ENCODE measurements at regions not wholly inside any gene's neighbourhood (a gene's known extent, or its start where the extent isn't known, plus 50 kb on each side); places are given as distances from the start of the nearest gene placed in this dataset.

GRCh38 chr2:209049608-209050007 lies 374.2 kb upstream of the MAP2 start:
- no peaks in the 10 kb centered on the region for H3K36me3 ChIP-seq (ENCODE audit: control insufficient read depth in 2 of 2, insufficient read depth in 2 of 2, low read length in 1 of 2)
- DNase-seq (ENCODE audit: low read depth in 6 of 9, low spot score in 9 of 9) = no peak
- WGBS = 74% methylated on average over 3 of the region's 3 CpGs
- H3K9me3 ChIP-seq (ENCODE audit: control insufficient read depth in 2 of 2, insufficient read depth in 1 of 2, low read length in 1 of 2) = no peaks in the 10 kb centered on the region
- no peaks in the 10 kb centered on the region for H3K4me1 ChIP-seq (ENCODE audit: control insufficient read depth in 2 of 2, insufficient read depth in 2 of 2, low read length in 2 of 2)
- no peak overlapping the region for H3K27ac ChIP-seq (ENCODE audit: low read depth in 1 of 2, low read length in 1 of 2)
- H3K27me3 ChIP-seq (ENCODE audit: control insufficient read depth in 2 of 2, insufficient read depth in 1 of 2, low read length in 1 of 2) = no peaks in the 10 kb centered on the region
- H3K4me3 ChIP-seq (ENCODE audit: low read length in 2 of 2) = no peak overlapping the region

GRCh38 chr2:209062210-209062609 lies 361.6 kb upstream of the MAP2 start:
- DNase-seq (ENCODE audit: low read depth in 6 of 9, low spot score in 9 of 9) = no peak
- H3K27ac ChIP-seq (ENCODE audit: low read depth in 1 of 2, low read length in 1 of 2) = no peak overlapping the region
- H3K9me3 ChIP-seq (ENCODE audit: control insufficient read depth in 2 of 2, insufficient read depth in 1 of 2, low read length in 1 of 2) = no peaks in the 10 kb centered on the region
- H3K27me3 ChIP-seq (ENCODE audit: control insufficient read depth in 2 of 2, insufficient read depth in 1 of 2, low read length in 1 of 2) = no peaks in the 10 kb centered on the region
- 93% methylated on average over 3 of the region's 3 CpGs for WGBS
- H3K4me3 ChIP-seq (ENCODE audit: low read length in 2 of 2) = no peak overlapping the region
- no peaks in the 10 kb centered on the region for H3K36me3 ChIP-seq (ENCODE audit: control insufficient read depth in 2 of 2, insufficient read depth in 2 of 2, low read length in 1 of 2)
- H3K4me1 ChIP-seq (ENCODE audit: control insufficient read depth in 2 of 2, insufficient read depth in 2 of 2, low read length in 2 of 2) = no peaks in the 10 kb centered on the region

DNA sequence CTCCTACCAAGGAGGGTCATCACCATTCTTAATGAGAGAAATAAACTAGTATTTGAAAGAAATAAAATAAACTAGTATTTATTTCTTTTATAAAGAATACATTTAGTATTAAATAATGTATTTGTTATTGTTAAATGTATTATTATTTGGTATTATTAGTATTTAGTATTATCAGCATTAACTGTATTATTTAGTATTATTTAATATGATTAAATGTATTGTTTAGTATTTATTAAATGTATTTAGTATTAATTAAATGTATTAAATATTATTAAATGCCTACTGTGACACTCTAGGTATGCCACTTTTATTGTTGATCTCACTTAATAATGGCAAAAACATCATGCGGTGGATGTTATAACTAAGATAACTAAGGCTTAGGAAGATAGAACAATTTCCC lies 353.6 kb upstream of the MAP2 start:
- DNase-seq (ENCODE audit: low read depth in 6 of 9, low spot score in 9 of 9) = no peak
- no peak overlapping the region for H3K4me3 ChIP-seq (ENCODE audit: low read length in 2 of 2)
- no peaks in the 10 kb centered on the region for H3K9me3 ChIP-seq (ENCODE audit: control insufficient read depth in 2 of 2, insufficient read depth in 1 of 2, low read length in 1 of 2)
- H3K36me3 ChIP-seq (ENCODE audit: control insufficient read depth in 2 of 2, insufficient read depth in 2 of 2, low read length in 1 of 2) = no peaks in the 10 kb centered on the region
- no peaks in the 10 kb centered on the region for H3K4me1 ChIP-seq (ENCODE audit: control insufficient read depth in 2 of 2, insufficient read depth in 2 of 2, low read length in 2 of 2)
- 98% methylated on average over 1 of the region's 1 CpG for WGBS
- H3K27me3 ChIP-seq (ENCODE audit: control insufficient read depth in 2 of 2, insufficient read depth in 1 of 2, low read length in 1 of 2) = no peaks in the 10 kb centered on the region
- H3K27ac ChIP-seq (ENCODE audit: low read depth in 1 of 2, low read length in 1 of 2) = no peak overlapping the region

GRCh38 chr2:209073151-209073550 lies 350.7 kb upstream of the MAP2 start:
- Histone ChIP-seq H3K4me3 (ENCODE audit: low read length in 2 of 2) (no peak overlapping the region), H3K9me3 (ENCODE audit: control insufficient read depth in 2 of 2, insufficient read depth in 1 of 2, low read length in 1 of 2) (no peaks in the 10 kb centered on the region)

DNA sequence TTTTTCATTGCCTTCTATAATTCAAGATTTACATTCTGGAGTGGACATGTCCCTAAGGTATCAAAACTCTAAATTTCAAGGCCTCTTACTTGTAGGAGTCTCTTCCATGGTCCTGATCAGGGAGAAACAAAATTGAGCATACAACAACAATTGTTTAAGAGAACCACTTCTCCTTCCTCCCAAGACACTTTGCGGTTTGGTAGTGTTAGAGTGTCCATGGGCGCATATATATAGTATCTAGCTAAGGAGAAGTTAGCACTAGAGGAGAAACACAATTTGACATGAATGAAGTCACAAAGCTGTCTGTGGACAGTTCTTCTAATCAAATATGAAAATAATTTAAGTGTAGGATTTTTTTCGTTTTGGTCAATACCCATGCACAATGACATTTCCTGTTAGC lies 349.1 kb upstream of the MAP2 start:
- Histone ChIP-seq H3K27ac (ENCODE audit: low read depth in 1 of 2, low read length in 1 of 2) (no peak overlapping the region), H3K9me3 (ENCODE audit: control insufficient read depth in 2 of 2, insufficient read depth in 1 of 2, low read length in 1 of 2) (no peaks in the 10 kb centered on the region), H3K36me3 (ENCODE audit: control insufficient read depth in 2 of 2, insufficient read depth in 2 of 2, low read length in 1 of 2) (no peaks in the 10 kb centered on the region), H3K4me3 (ENCODE audit: low read length in 2 of 2) (no peak overlapping the region), H3K27me3 (ENCODE audit: control insufficient read depth in 2 of 2, insufficient read depth in 1 of 2, low read length in 1 of 2) (no peaks in the 10 kb centered on the region), H3K4me1 (ENCODE audit: control insufficient read depth in 2 of 2, insufficient read depth in 2 of 2, low read length in 2 of 2) (no peaks in the 10 kb centered on the region)
- WGBS = 96% methylated on average over 3 of the region's 3 CpGs
- no peak for DNase-seq (ENCODE audit: low read depth in 6 of 9, low spot score in 9 of 9)

More at GRCh38 chr2:209073151-209073550, 350.7 kb upstream of the MAP2 start:
- no peak overlapping the region for H3K27ac ChIP-seq (ENCODE audit: low read depth in 1 of 2, low read length in 1 of 2)
- H3K36me3 ChIP-seq (ENCODE audit: control insufficient read depth in 2 of 2, insufficient read depth in 2 of 2, low read length in 1 of 2) = no peaks in the 10 kb centered on the region
- no peak for DNase-seq (ENCODE audit: low read depth in 6 of 9, low spot score in 9 of 9)
- H3K4me1 ChIP-seq (ENCODE audit: control insufficient read depth in 2 of 2, insufficient read depth in 2 of 2, low read length in 2 of 2) = no peaks in the 10 kb centered on the region
- H3K27me3 ChIP-seq (ENCODE audit: control insufficient read depth in 2 of 2, insufficient read depth in 1 of 2, low read length in 1 of 2) = no peaks in the 10 kb centered on the region

GRCh38 chr2:209076151-209076550 lies 347.7 kb upstream of the MAP2 start:
- Histone ChIP-seq H3K4me3 (ENCODE audit: low read length in 2 of 2) (no peak overlapping the region), H3K4me1 (ENCODE audit: control insufficient read depth in 2 of 2, insufficient read depth in 2 of 2, low read length in 2 of 2) (no peaks in the 10 kb centered on the region), H3K9me3 (ENCODE audit: control insufficient read depth in 2 of 2, insufficient read depth in 1 of 2, low read length in 1 of 2) (no peaks in the 10 kb centered on the region), H3K27me3 (ENCODE audit: control insufficient read depth in 2 of 2, insufficient read depth in 1 of 2, low read length in 1 of 2) (no peaks in the 10 kb centered on the region), H3K27ac (ENCODE audit: low read depth in 1 of 2, low read length in 1 of 2) (no peak overlapping the region), H3K36me3 (ENCODE audit: control insufficient read depth in 2 of 2, insufficient read depth in 2 of 2, low read length in 1 of 2) (no peaks in the 10 kb centered on the region)
- WGBS = 77% methylated on average over 1 of the region's 1 CpG
- DNase-seq (ENCODE audit: low read depth in 6 of 9, low spot score in 9 of 9) = no peak

GRCh38 chr2:209086761-209087160 lies 337.1 kb upstream of the MAP2 start:
- H3K27ac ChIP-seq (ENCODE audit: low read depth in 1 of 2, low read length in 1 of 2) = no peak overlapping the region
- H3K36me3 ChIP-seq (ENCODE audit: control insufficient read depth in 2 of 2, insufficient read depth in 2 of 2, low read length in 1 of 2) = no peaks in the 10 kb centered on the region
- no peak overlapping the region for H3K4me3 ChIP-seq (ENCODE audit: low read length in 2 of 2)
- H3K27me3 ChIP-seq (ENCODE audit: control insufficient read depth in 2 of 2, insufficient read depth in 1 of 2, low read length in 1 of 2) = no peaks in the 10 kb centered on the region
- no peaks in the 10 kb centered on the region for H3K4me1 ChIP-seq (ENCODE audit: control insufficient read depth in 2 of 2, insufficient read depth in 2 of 2, low read length in 2 of 2)
- DNase-seq (ENCODE audit: low read depth in 6 of 9, low spot score in 9 of 9) = no peak
- WGBS = 82% methylated on average over 3 of the region's 3 CpGs
- no peaks in the 10 kb centered on the region for H3K9me3 ChIP-seq (ENCODE audit: control insufficient read depth in 2 of 2, insufficient read depth in 1 of 2, low read length in 1 of 2)

DNA sequence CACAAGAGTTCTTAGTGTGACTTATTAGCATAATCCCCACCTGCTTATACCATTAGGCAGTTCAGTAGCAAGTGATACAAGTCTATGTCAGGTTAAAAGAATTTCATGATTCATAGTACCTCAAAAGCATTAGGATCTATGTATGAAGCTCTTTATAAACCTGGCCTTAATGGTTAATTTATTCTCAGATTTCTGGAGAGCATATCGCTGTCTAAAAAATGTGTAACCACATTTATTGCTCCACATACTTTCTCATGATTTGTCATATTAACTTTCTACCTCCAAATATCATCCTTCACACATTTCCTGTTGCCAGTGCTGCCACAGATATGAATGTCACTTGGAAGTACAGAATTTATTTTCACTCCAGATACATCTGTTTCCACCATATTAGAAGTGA lies 332.8 kb upstream of the MAP2 start:
- WGBS = 6% methylated on average over 1 of the region's 1 CpG
- Histone ChIP-seq H3K27ac (ENCODE audit: low read depth in 1 of 2, low read length in 1 of 2) (no peak overlapping the region), H3K36me3 (ENCODE audit: control insufficient read depth in 2 of 2, insufficient read depth in 2 of 2, low read length in 1 of 2) (no peaks in the 10 kb centered on the region), H3K4me1 (ENCODE audit: control insufficient read depth in 2 of 2, insufficient read depth in 2 of 2, low read length in 2 of 2) (no peaks in the 10 kb centered on the region), H3K9me3 (ENCODE audit: control insufficient read depth in 2 of 2, insufficient read depth in 1 of 2, low read length in 1 of 2) (no peaks in the 10 kb centered on the region), H3K27me3 (ENCODE audit: control insufficient read depth in 2 of 2, insufficient read depth in 1 of 2, low read length in 1 of 2) (no peaks in the 10 kb centered on the region), H3K4me3 (ENCODE audit: low read length in 2 of 2) (no peak overlapping the region)
- no peak for DNase-seq (ENCODE audit: low read depth in 6 of 9, low spot score in 9 of 9)

DNA sequence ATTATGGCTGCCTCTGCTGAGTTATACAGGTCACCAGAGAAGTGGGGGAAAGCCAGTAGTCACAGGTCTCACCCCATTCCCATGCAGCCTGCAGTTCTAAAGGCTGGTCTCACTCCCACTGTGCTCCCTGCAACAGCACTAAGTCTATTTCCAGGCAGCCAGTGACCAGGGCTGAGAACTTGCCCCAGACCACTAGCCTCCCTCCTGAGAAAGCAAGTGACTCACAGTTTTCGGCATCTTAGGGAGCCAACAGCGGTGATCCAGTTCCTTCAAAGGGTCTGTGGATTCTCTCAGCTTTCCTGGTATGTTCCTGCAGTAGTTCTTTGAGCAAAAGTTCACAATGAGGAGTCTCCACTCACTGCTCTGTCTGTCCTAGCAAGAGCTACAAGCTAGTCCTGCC lies 329.6 kb upstream of the MAP2 start:
- WGBS = 94% methylated on average over 2 of the region's 2 CpGs
- DNase-seq (ENCODE audit: low read depth in 6 of 9, low spot score in 9 of 9) = no peak
- H3K27me3 ChIP-seq (ENCODE audit: control insufficient read depth in 2 of 2, insufficient read depth in 1 of 2, low read length in 1 of 2) = no peaks in the 10 kb centered on the region

DNA sequence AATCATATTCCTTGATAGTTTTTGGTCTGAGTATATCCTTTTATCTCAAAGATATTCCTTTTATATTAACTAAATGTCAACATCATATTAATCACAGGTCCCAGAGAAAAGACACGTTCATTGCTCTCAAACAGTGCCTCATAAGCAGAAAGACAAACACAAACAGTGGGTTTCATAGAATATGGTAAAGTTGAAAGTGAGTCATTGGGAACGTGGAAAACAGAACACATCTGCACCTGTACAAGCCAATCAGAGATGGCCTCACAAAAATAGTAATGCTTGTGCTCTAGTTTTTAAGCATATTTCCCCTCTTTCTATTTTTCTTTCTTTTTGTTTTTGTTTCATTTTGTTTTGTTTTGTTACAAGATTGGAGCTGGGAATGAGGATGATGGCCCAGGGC lies 328.4 kb upstream of the MAP2 start:
- Histone ChIP-seq H3K9me3 (ENCODE audit: control insufficient read depth in 2 of 2, insufficient read depth in 1 of 2, low read length in 1 of 2) (no peaks in the 10 kb centered on the region), H3K36me3 (ENCODE audit: control insufficient read depth in 2 of 2, insufficient read depth in 2 of 2, low read length in 1 of 2) (no peaks in the 10 kb centered on the region), H3K4me3 (ENCODE audit: low read length in 2 of 2) (no peak overlapping the region), H3K27ac (ENCODE audit: low read depth in 1 of 2, low read length in 1 of 2) (no peak overlapping the region), H3K27me3 (ENCODE audit: control insufficient read depth in 2 of 2, insufficient read depth in 1 of 2, low read length in 1 of 2) (no peaks in the 10 kb centered on the region), H3K4me1 (ENCODE audit: control insufficient read depth in 2 of 2, insufficient read depth in 2 of 2, low read length in 2 of 2) (no peaks in the 10 kb centered on the region)
- 87% methylated on average over 2 of the region's 2 CpGs for WGBS
- DNase-seq (ENCODE audit: low read depth in 6 of 9, low spot score in 9 of 9) = no peak

More for the DNA sequence above, 329.6 kb upstream of the MAP2 start:
- Histone ChIP-seq H3K27ac (ENCODE audit: low read depth in 1 of 2, low read length in 1 of 2) (no peak overlapping the region), H3K36me3 (ENCODE audit: control insufficient read depth in 2 of 2, insufficient read depth in 2 of 2, low read length in 1 of 2) (no peaks in the 10 kb centered on the region), H3K4me3 (ENCODE audit: low read length in 2 of 2) (no peak overlapping the region), H3K4me1 (ENCODE audit: control insufficient read depth in 2 of 2, insufficient read depth in 2 of 2, low read length in 2 of 2) (no peaks in the 10 kb centered on the region), H3K9me3 (ENCODE audit: control insufficient read depth in 2 of 2, insufficient read depth in 1 of 2, low read length in 1 of 2) (no peaks in the 10 kb centered on the region)
